IMR-90 (cell line): ENCODE measurements at regions not wholly inside any gene's neighbourhood (a gene's known extent, or its start where the extent isn't known, plus 50 kb on each side); places are given as distances from the start of the nearest gene placed in this dataset.
"Not testable (repeated sequence)": the region's sequence is repeated elsewhere in the genome, so short reads cannot be mapped to it uniquely, and the experiment has no call there.

ENCODE experiments used
- ATAC-seq: fragments of 200-7000 bp; cut with Tn5 transposase; 2 replicates; pipeline ENCODE4 v1.9.1; 2020; ENCODE audit warnings: low read depth, mild to moderate bottlenecking, moderate library complexity
- BruUV-seq: library from RNA; stranded (reverse); fragments of 400-500 nt; replicated peaks from 2 replicates; lab custom pipeline; 2021; lab: Mats Ljungman, UMichigan
- CTCF ChIA-PET: fragments of 300-600 bp; formaldehyde crosslinking; extraction: SDS; loops from one replicate; lab custom pipeline; 2021; ENCODE audit warnings: antibody characterized with exemption; lab: Yijun Ruan, JAX
- POLR2A ChIA-PET: fragments of 300-600 bp; sonication (Branson Sonifier 250); formaldehyde crosslinking; loops from one replicate; lab custom pipeline; 2022; ENCODE audit warnings: antibody characterized with exemption; ENCODE audit not compliant: unreplicated experiment; lab: Charles Lee
- DNase-seq: peaks from one replicate; pipeline ENCODE4 v3.0.0; 2013
- H2AFZ ChIP-seq: replicated peaks from 2 replicates; pipeline ENCODE3; 2013; ENCODE audit warnings: low read length, mild to moderate bottlenecking; ENCODE audit not compliant: poor library complexity
- H2AK5ac ChIP-seq: 2 replicates; pipeline ENCODE4 v1.6.1; 2013; ENCODE audit warnings: low read depth, low read length, inconsistent platforms
- H2AK9ac ChIP-seq: replicated peaks from 2 replicates; pipeline ENCODE3; 2013; ENCODE audit warnings: mild to moderate bottlenecking, low read depth, low read length, moderate library complexity; ENCODE audit not compliant: poor library complexity
- H2BK120ac ChIP-seq: 2 replicates; pipeline ENCODE4 v1.6.1; 2013; ENCODE audit warnings: low read depth, low read length, inconsistent platforms
- H2BK15ac ChIP-seq: 3 replicates; pipeline ENCODE4 v1.6.1; 2013; ENCODE audit warnings: low read depth, low read length, inconsistent platforms
- H2BK20ac ChIP-seq: 2 replicates; pipeline ENCODE4 v1.6.1; 2013; ENCODE audit warnings: low read depth, mild to moderate bottlenecking, inconsistent platforms, low read length, moderate library complexity
- H2BK5ac ChIP-seq: 2 replicates; pipeline ENCODE4 v1.6.1; 2013; ENCODE audit warnings: mild to moderate bottlenecking, low read depth, low read length, inconsistent platforms; ENCODE audit not compliant: poor library complexity, severe bottlenecking
- H3K14ac ChIP-seq: replicated peaks from 2 replicates; pipeline ENCODE4 v1.6.1; 2013; ENCODE audit warnings: low read depth, low read length, inconsistent platforms
- H3K18ac ChIP-seq: 2 replicates; pipeline ENCODE4 v1.6.1; 2013; ENCODE audit warnings: low read depth, low read length, control low read depth
- H3K23ac ChIP-seq: 2 replicates; pipeline ENCODE4 v1.6.1; 2013; ENCODE audit warnings: low read depth, low read length, inconsistent platforms
- H3K27ac ChIP-seq: 2 replicates; pipeline ENCODE4 v1.5.1; 2013; ENCODE audit warnings: mild to moderate bottlenecking, control low read depth, low read length; ENCODE audit not compliant: insufficient read depth
- H3K27me3 ChIP-seq: 2 replicates; pipeline ENCODE4 v1.6.1; 2013; ENCODE audit warnings: low read length; ENCODE audit not compliant: control insufficient read depth, insufficient read depth
- H3K36me3 ChIP-seq: 2 replicates; pipeline ENCODE4 v1.6.1; 2013; ENCODE audit warnings: low read length, mixed read lengths; ENCODE audit not compliant: control insufficient read depth, insufficient read depth
- H3K4ac ChIP-seq: 2 replicates; pipeline ENCODE4 v1.6.1; 2013; ENCODE audit warnings: low read depth, low read length, inconsistent platforms
- H3K4me1 ChIP-seq: 2 replicates; pipeline ENCODE4 v1.6.1; 2013; ENCODE audit warnings: low read length, mixed read lengths; ENCODE audit not compliant: control insufficient read depth, insufficient read depth
- H3K4me2 ChIP-seq: 2 replicates; pipeline ENCODE4 v1.6.1; 2013; ENCODE audit warnings: low read depth, mild to moderate bottlenecking, control low read depth, low read length, moderate library complexity
- H3K4me3 ChIP-seq: 2 replicates; pipeline ENCODE4 v1.5.1; 2013; ENCODE audit warnings: low read depth, mild to moderate bottlenecking, control low read depth, low read length, moderate library complexity; ENCODE audit not compliant: insufficient read depth
- H3K56ac ChIP-seq: 2 replicates; pipeline ENCODE4 v1.6.1; 2013; ENCODE audit warnings: low read length, inconsistent platforms; ENCODE audit not compliant: insufficient read depth; ENCODE audit errors: extremely low read depth
- H3K79me1 ChIP-seq, 2 experiments: 2 replicates each; pipeline ENCODE4 v1.6.1; 2013; ENCODE audit warnings: low read length in 2 of 2, inconsistent platforms in 1 of 2, low read depth in 1 of 2
- H3K9ac ChIP-seq: 2 replicates; pipeline ENCODE4 v1.6.1; 2013; ENCODE audit warnings: low read depth, low read length, control low read depth
- H3K9me1 ChIP-seq: 2 replicates; pipeline ENCODE4 v1.6.1; 2013; ENCODE audit warnings: low read length, inconsistent platforms; ENCODE audit not compliant: insufficient read depth
- H3K9me3 ChIP-seq: 2 replicates; pipeline ENCODE4 v1.6.1; 2013; ENCODE audit warnings: low read length; ENCODE audit not compliant: control insufficient read depth, insufficient read depth
- H4K20me1 ChIP-seq: 2 replicates; pipeline ENCODE4 v1.6.1; 2013; ENCODE audit warnings: low read length, inconsistent platforms; ENCODE audit not compliant: insufficient read depth
- H4K5ac ChIP-seq: 2 replicates; pipeline ENCODE4 v1.6.1; 2013; ENCODE audit warnings: mild to moderate bottlenecking, low read depth, low read length, control low read depth
- H4K8ac ChIP-seq, 2 experiments: 2 replicates each; pipeline ENCODE4 v1.6.1; 2013; ENCODE audit warnings: low read depth in 2 of 2, low read length in 2 of 2, control low read depth in 1 of 2, inconsistent platforms in 1 of 2
- H4K91ac ChIP-seq: 2 replicates; pipeline ENCODE4 v1.6.1; 2013; ENCODE audit warnings: low read depth, low read length, inconsistent platforms; ENCODE audit not compliant: insufficient read depth
- WGBS, 2 experiments: methylation state at CpG; one replicate each; pipeline versions ENCODE4 v1.1.5 to v1.1.7; 2013; ENCODE audit warnings: missing lambda C conversion rate in 2 of 2; ENCODE audit not compliant: insufficient read length in 1 of 2; ENCODE audit errors: extremely low coverage in 2 of 2; 5-methylcytosine and 5-hydroxymethylcytosine counted together
- dilution Hi-C: fragments of 300-500 bp; cut with HindIII; formaldehyde crosslinking; loops from one replicate; pipeline ENCODE4 v1.14.3; 2018; ENCODE audit warnings: low sequenced_read_pairs; ENCODE audit not compliant: unreplicated experiment
- in situ Hi-C: fragments of 300-500 bp; cut with MboI; formaldehyde crosslinking; loops from 3 replicates; pipeline ENCODE4 v1.14.3; 2019; ENCODE audit warnings: low sequenced_read_pairs, inconsistent platforms, mixed read lengths
- intact Hi-C: fragments of 100-400 bp; cut with micrococcal nuclease; formaldehyde crosslinking; loops from 2 replicates; pipeline ENCODE4 v1.10.0; 2022

- dilution Hi-C loops, H2BK15ac ChIP-seq, BruUV-seq, H3K9me1 ChIP-seq, H3K23ac ChIP-seq, H2AK9ac ChIP-seq, H2AK5ac ChIP-seq, H3K27me3 ChIP-seq, H4K5ac ChIP-seq, H2BK20ac ChIP-seq, H3K4me3 ChIP-seq, H4K91ac ChIP-seq, H3K79me1 ChIP-seq, H3K4me1 ChIP-seq, H3K4me2 ChIP-seq, H2BK5ac ChIP-seq, H3K27ac ChIP-seq, H3K56ac ChIP-seq, CTCF ChIA-PET, in situ Hi-C loops, H3K9ac ChIP-seq, H4K8ac ChIP-seq, H3K4ac ChIP-seq, H3K36me3 ChIP-seq, DNase-seq, H2AFZ ChIP-seq, H3K9me3 ChIP-seq, H4K20me1 ChIP-seq, H3K14ac ChIP-seq, H3K18ac ChIP-seq, H2BK120ac ChIP-seq, POLR2A ChIA-PET, intact Hi-C loops: not testable (repeated sequence)
- peak; percentile 8; the same call in 1 of the 2 replicates for ATAC-seq
- no CpG with 5 or more reads among the region's 2 CpGs for WGBS, 2 experiments
These were observed 57.3 kb upstream of the SEC22B start for GRCh38 chr1:120233661-120234018.

- H4K8ac ChIP-seq, H2AFZ ChIP-seq, H3K27ac ChIP-seq, H3K27me3 ChIP-seq, H3K79me1 ChIP-seq, H2BK20ac ChIP-seq, H3K4me1 ChIP-seq, H4K5ac ChIP-seq, H3K23ac ChIP-seq, H3K18ac ChIP-seq, H3K4me2 ChIP-seq, H3K9me1 ChIP-seq, H2BK5ac ChIP-seq, BruUV-seq, dilution Hi-C loops, H4K91ac ChIP-seq, H3K4me3 ChIP-seq, H2BK120ac ChIP-seq, CTCF ChIA-PET, H2AK9ac ChIP-seq, H4K20me1 ChIP-seq, in situ Hi-C loops, H3K9ac ChIP-seq, DNase-seq, H3K14ac ChIP-seq, H2AK5ac ChIP-seq, POLR2A ChIA-PET, H2BK15ac ChIP-seq, H3K4ac ChIP-seq, H3K9me3 ChIP-seq, H3K56ac ChIP-seq, intact Hi-C loops, H3K36me3 ChIP-seq: not testable (repeated sequence)
- peak; percentile 97 for ATAC-seq
- no CpG with 5 or more reads among the region's 53 CpGs for WGBS, 2 experiments
These were observed 56.7 kb upstream of the SEC22B start for GRCh38 chr1:120232834-120233660.
